ENCODE measurements at regions not wholly inside any gene's neighbourhood (a gene's known extent, or its start where the extent isn't known, plus 50 kb on each side); places are given as distances from the start of the nearest gene placed in this dataset.

DNA sequence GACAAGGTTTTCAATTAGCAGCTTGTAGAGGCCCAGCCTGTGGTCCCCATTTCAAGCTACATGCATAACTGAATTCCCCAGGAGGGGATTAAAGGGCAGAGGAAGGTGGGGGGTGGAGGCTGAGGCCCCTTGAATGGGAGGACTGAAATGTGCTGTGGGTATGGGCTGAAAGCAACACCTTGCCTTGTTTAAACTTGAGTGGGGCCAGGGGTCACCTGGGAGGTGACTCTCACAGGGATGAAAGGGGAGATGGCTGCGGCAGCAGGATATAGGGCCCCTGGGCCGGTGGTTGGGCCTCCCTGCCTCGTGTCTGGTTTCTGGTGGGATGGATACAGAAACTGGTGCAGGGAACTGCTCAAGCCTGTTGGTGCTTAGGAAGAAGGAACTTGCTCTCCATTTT, 225.9 kb upstream of the SPRED2 start:
- Histone ChIP-seq H2AK5ac (ENCODE audit: low read depth, low read length) (no peak overlapping the region), H2BK120ac (ENCODE audit: low read depth, low read length) (no peak overlapping the region), H3K23ac (ENCODE audit: low read depth, low read length) (no peak overlapping the region), H4K91ac (ENCODE audit: insufficient read depth, low read depth, low read length) (no peak overlapping the region), H3K4me1 (ENCODE audit: control insufficient read depth, insufficient read depth, low read length) (peaks cover 14% of the 10 kb centered on the region), H4K8ac (ENCODE audit: low read depth in 2 of 2, low read length in 2 of 2) (no peak overlapping the region), H3K4me2 (ENCODE audit: low read depth, low read length) (no peak overlapping the region), H3K27me3 (ENCODE audit: control insufficient read depth, insufficient read depth, low read length) (peaks cover 28% of the 10 kb centered on the region), H3K27ac (ENCODE audit: insufficient read depth, low read length) (no peak overlapping the region), H3K9me1 (ENCODE audit: insufficient read depth, low read length) (peaks cover 5% of the 10 kb centered on the region; the same call in 1 of the 2 replicates), H3K18ac (ENCODE audit: low read depth, low read length) (no peak overlapping the region), H2AK9ac (replicated peaks; ENCODE audit: low read depth, low read length, poor library complexity) (no peak overlapping the region), H3K9me3 (ENCODE audit: control insufficient read depth, insufficient read depth, low read length) (no peaks in the 10 kb centered on the region), H2BK15ac (ENCODE audit: low read depth, low read length) (no peak overlapping the region), H3K4ac (ENCODE audit: low read depth, low read length) (no peak overlapping the region), H3K9ac (ENCODE audit: low read depth, low read length) (no peak overlapping the region), H4K5ac (ENCODE audit: low read depth, low read length) (no peak overlapping the region), H3K79me1 (ENCODE audit: low read depth in 1 of 2, low read length in 2 of 2) (no peaks in the 10 kb centered on the region), H2BK5ac (ENCODE audit: low read depth, low read length, poor library complexity, severe bottlenecking) (no peak overlapping the region), H4K20me1 (ENCODE audit: insufficient read depth, low read length) (no peaks in the 10 kb centered on the region), H2BK20ac (ENCODE audit: low read depth, low read length) (no peak overlapping the region), H2AFZ (replicated peaks; ENCODE audit: low read length, poor library complexity) (no peak overlapping the region), H3K36me3 (ENCODE audit: control insufficient read depth, insufficient read depth, low read length) (no peaks in the 10 kb centered on the region), H3K4me3 (ENCODE audit: insufficient read depth, low read depth, low read length) (no peak overlapping the region), H3K56ac (ENCODE audit: extremely low read depth, insufficient read depth, low read length) (no peak overlapping the region), H3K14ac (replicated peaks; ENCODE audit: low read depth, low read length) (no peak overlapping the region)
- ChIA-PET CTCF (no interaction called here), POLR2A (ENCODE audit: unreplicated experiment) (no interaction called here)
- DNase-seq (no peak), ATAC-seq (ENCODE audit: low read depth) (no peak)
- TF ChIP-seq RFX5 (IDR thresholded peaks at IDR 0.05; ENCODE audit: low read depth, low read length), result no peak
- intact Hi-C loops (cut with micrococcal nuclease) (loop anchor here (5.0 kb wide), 1 partner anchor 764 kb away; no protein-coding TSS in a partner anchor), in situ Hi-C loops (cut with MboI; ENCODE audit: low sequenced_read_pairs) (no loop called here), dilution Hi-C loops (cut with HindIII; ENCODE audit: low sequenced_read_pairs, unreplicated experiment) (no loop called here)
- 95% methylated on average over 3 of the region's 3 CpGs; no CpG with 5 or more reads in 1 of the 2 experiments for whole genome bisulfite sequencing, 2 experiments (ENCODE audit: extremely low coverage in 2 of 2, insufficient read length in 1 of 2)
- no TSS peak for BruUV-seq (replicated peaks)

Measured in IMR-90 (cell line).